Gastroesophageal sphincter (tissue), 3 donors: ENCODE measurements at regions not wholly inside any gene's neighbourhood (a gene's known extent, or its start where the extent isn't known, plus 50 kb on each side); places are given as distances from the start of the nearest gene placed in this dataset.

Experiments
- CTCF ChIP-seq, 4 experiments: fragments of 200-600 bp in 2 of 4; fragments of 450-650 bp in 2 of 4; sonication (generic) in 1 of 4; IDR thresholded peaks; one replicate each; pipeline ENCODE4 v1.5.1; 2017 to 2019; ENCODE audit warnings: antibody characterized with exemption in 4 of 4, mild to moderate bottlenecking in 2 of 4, moderate library complexity in 2 of 4
- POLR2AphosphoS5 ChIP-seq: sonication (generic); formaldehyde crosslinking; IDR thresholded peaks from one replicate; pipeline ENCODE4 v1.6.1; 2017; ENCODE audit warnings: antibody characterized with exemption

- TF ChIP-seq CTCF (IDR thresholded peaks at IDR 0.05) = no peak
- TF ChIP-seq POLR2AphosphoS5 = peak; percentile 63
Observed at GRCh38 chr4:24105327-24106038, 215.6 kb upstream of the PPARGC1A start.
